Kidney epithelial cell (primary cell): ENCODE measurements at regions not wholly inside any gene's neighbourhood (a gene's known extent, or its start where the extent isn't known, plus 50 kb on each side); places are given as distances from the start of the nearest gene placed in this dataset.

Source experiments
- DNase-seq: peaks from one replicate; pipeline ENCODE4 v3.0.0-alpha.2; 2010; ENCODE audit warnings: low read depth
- H3K27me3 ChIP-seq: 2 replicates; pipeline ENCODE4 v1.6.0; 2011; ENCODE audit warnings: low read length; ENCODE audit not compliant: control insufficient read depth, insufficient read depth
- H3K36me3 ChIP-seq: 2 replicates; pipeline ENCODE4 v1.5.1; 2011; ENCODE audit warnings: low read length; ENCODE audit not compliant: control insufficient read depth, insufficient read depth
- H3K4me3 ChIP-seq: 2 replicates; pipeline ENCODE4 v1.5.1; 2011; ENCODE audit warnings: low read depth, mild to moderate bottlenecking, control low read depth, low read length
- CTCF ChIP-seq: IDR thresholded peaks from 2 replicates; pipeline ENCODE4 v1.5.1; 2011; ENCODE audit warnings: mild to moderate bottlenecking, moderate library complexity, low read length, control low read depth, inconsistent platforms; ENCODE audit not compliant: insufficient read depth, poor library complexity, severe bottlenecking

- TF ChIP-seq CTCF: no peak
- DNase-seq: no peak
- H3K27me3 ChIP-seq: no peaks in the 10 kb centered on the region
- H3K36me3 ChIP-seq: no peaks in the 10 kb centered on the region
- H3K4me3 ChIP-seq: no peak overlapping the region
These were observed 717.0 kb downstream of the FGF9 start for GRCh38 chr13:22387899-22388298.

GRCh38 chr13:22399801-22400420 is 729.0 kb downstream of the FGF9 start:
- no peak for DNase-seq
- TF ChIP-seq CTCF: no peak
- Histone ChIP-seq H3K36me3 (no peaks in the 10 kb centered on the region), H3K27me3 (no peaks in the 10 kb centered on the region), H3K4me3 (no peak overlapping the region)

- Histone ChIP-seq H3K27me3 (no peaks in the 10 kb centered on the region), H3K36me3 (no peaks in the 10 kb centered on the region), H3K4me3 (no peak overlapping the region)
- DNase-seq: no peak
- no peak for TF ChIP-seq CTCF
These were observed 731.8 kb downstream of the FGF9 start for GRCh38 chr13:22402682-22403081.

GRCh38 chr13:22403144-22403543 is 732.3 kb downstream of the FGF9 start:
- H3K4me3 ChIP-seq: no peak overlapping the region
- H3K27me3 ChIP-seq: no peaks in the 10 kb centered on the region

GRCh38 chr13:22405891-22406290 is 735.0 kb downstream of the FGF9 start:
- Histone ChIP-seq H3K36me3 (no peaks in the 10 kb centered on the region), H3K27me3 (no peaks in the 10 kb centered on the region), H3K4me3 (no peak overlapping the region)
- no peak for TF ChIP-seq CTCF
- no peak for DNase-seq

More at GRCh38 chr13:22403144-22403543, 732.3 kb downstream of the FGF9 start:
- TF ChIP-seq CTCF: no peak
- DNase-seq: no peak
- no peaks in the 10 kb centered on the region for H3K36me3 ChIP-seq

GRCh38 chr13:22412452-22412851 is 741.6 kb downstream of the FGF9 start:
- no peak for DNase-seq
- H3K36me3 ChIP-seq: no peaks in the 10 kb centered on the region
- H3K4me3 ChIP-seq: no peak overlapping the region
- TF ChIP-seq CTCF: no peak
- H3K27me3 ChIP-seq: no peaks in the 10 kb centered on the region
